Parathyroid adenoma (tissue), 2 donors: ENCODE measurements at regions not wholly inside any gene's neighbourhood (a gene's known extent, or its start where the extent isn't known, plus 50 kb on each side); places are given as distances from the start of the nearest gene placed in this dataset.

ENCODE experiments used
- H2AFZ ChIP-seq: fragments of 300-600 bp; sonication (generic); one replicate; pipeline ENCODE4 v1.7.0; 2017; ENCODE audit warnings: antibody characterized with exemption, mild to moderate bottlenecking
- H3K27ac ChIP-seq: fragments of 300-600 bp; sonication (generic); one replicate; pipeline ENCODE4 v1.7.0; 2017
- H3K27me3 ChIP-seq: fragments of 300-600 bp; sonication (generic); one replicate; pipeline ENCODE4 v1.7.0; 2017; ENCODE audit warnings: low read length; ENCODE audit not compliant: control insufficient read depth, insufficient read depth
- H3K36me3 ChIP-seq: fragments of 300-600 bp; sonication (generic); one replicate; pipeline ENCODE4 v1.7.0; 2017; ENCODE audit warnings: low read length; ENCODE audit not compliant: control insufficient read depth, insufficient read depth
- H3K4me1 ChIP-seq: fragments of 300-600 bp; sonication (generic); one replicate; pipeline ENCODE4 v1.7.0; 2017; ENCODE audit warnings: control low read depth
- H3K4me2 ChIP-seq: fragments of 300-600 bp; sonication (generic); one replicate; pipeline ENCODE4 v1.7.0; 2017; ENCODE audit warnings: low read length
- H3K4me3 ChIP-seq: fragments of 300-600 bp; sonication (generic); one replicate; pipeline ENCODE4 v1.7.0; 2017; ENCODE audit warnings: low read depth, low read length
- H3K79me2 ChIP-seq: fragments of 300-600 bp; sonication (generic); one replicate; pipeline ENCODE4 v1.7.0; 2017; ENCODE audit warnings: control low read depth
- H3K9ac ChIP-seq: fragments of 300-600 bp; sonication (generic); one replicate; pipeline ENCODE4 v1.7.0; 2017; ENCODE audit warnings: mild to moderate bottlenecking
- H3K9me3 ChIP-seq: fragments of 300-600 bp; sonication (generic); one replicate; pipeline ENCODE4 v1.7.0; 2017; ENCODE audit warnings: low read length; ENCODE audit not compliant: control insufficient read depth
- TF ChIP-seq, protein P1 (sequence below): fragments of 300-600 bp; sonication (generic); IDR thresholded peaks from one replicate; pipeline ENCODE4 v1.7.0; 2017; ENCODE audit warnings: antibody characterized with exemption, mild to moderate bottlenecking
- donor health status: primary hyperparathyroidism.

DNA sequence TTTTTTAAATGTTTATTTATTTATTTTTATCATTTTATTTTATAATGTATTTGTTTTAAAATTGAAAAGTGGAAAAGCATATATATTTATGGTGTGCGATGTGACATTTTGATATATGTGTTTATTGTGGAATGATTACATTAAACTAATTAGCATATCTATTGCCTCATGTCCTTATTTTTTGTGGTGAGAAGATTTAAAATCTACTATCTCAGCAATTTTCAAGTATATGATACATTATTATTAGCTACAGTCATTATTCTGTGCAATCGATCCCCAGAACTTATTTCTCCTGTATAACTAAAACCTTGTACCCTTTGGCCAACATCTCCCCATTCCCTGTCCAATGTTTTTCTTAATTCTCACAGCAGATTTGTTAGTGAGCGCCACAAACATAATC is 115.6 kb upstream of the SHH start:
- H3K4me3 ChIP-seq = no peak overlapping the region
- no peak overlapping the region for H3K9ac ChIP-seq
- no peaks in the 10 kb centered on the region for H3K79me2 ChIP-seq
- H2AFZ ChIP-seq = no peak overlapping the region
- no peak overlapping the region for H3K27ac ChIP-seq
- H3K27me3 ChIP-seq = no peaks in the 10 kb centered on the region
- no peaks in the 10 kb centered on the region for H3K4me1 ChIP-seq
- no peak overlapping the region for H3K4me2 ChIP-seq
- TF ChIP-seq, protein P1, sequence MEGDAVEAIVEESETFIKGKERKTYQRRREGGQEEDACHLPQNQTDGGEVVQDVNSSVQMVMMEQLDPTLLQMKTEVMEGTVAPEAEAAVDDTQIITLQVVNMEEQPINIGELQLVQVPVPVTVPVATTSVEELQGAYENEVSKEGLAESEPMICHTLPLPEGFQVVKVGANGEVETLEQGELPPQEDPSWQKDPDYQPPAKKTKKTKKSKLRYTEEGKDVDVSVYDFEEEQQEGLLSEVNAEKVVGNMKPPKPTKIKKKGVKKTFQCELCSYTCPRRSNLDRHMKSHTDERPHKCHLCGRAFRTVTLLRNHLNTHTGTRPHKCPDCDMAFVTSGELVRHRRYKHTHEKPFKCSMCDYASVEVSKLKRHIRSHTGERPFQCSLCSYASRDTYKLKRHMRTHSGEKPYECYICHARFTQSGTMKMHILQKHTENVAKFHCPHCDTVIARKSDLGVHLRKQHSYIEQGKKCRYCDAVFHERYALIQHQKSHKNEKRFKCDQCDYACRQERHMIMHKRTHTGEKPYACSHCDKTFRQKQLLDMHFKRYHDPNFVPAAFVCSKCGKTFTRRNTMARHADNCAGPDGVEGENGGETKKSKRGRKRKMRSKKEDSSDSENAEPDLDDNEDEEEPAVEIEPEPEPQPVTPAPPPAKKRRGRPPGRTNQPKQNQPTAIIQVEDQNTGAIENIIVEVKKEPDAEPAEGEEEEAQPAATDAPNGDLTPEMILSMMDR = no peak
- no peaks in the 10 kb centered on the region for H3K9me3 ChIP-seq
- no peaks in the 10 kb centered on the region for H3K36me3 ChIP-seq

DNA sequence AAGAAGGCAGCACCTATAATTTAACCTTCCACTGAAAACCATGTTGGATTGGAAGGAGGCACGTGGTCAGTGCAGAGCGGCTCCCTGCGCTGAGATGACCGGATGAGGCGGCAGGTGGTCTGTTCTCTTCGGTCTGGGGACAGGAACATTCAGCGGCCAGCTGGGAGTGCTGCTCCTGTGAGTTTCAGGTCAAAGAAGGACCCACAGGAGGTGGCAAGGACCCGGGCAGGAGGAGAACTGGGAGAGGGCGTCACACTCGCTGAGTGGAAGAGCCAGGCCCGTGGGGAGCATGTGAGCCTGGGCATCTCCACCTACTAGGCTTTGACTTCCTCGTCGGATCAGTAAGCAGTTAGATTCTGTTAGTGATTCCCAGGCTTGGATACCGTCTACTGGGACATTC is 113.4 kb upstream of the SHH start:
- Histone ChIP-seq H3K27ac (no peak overlapping the region), H3K36me3 (no peaks in the 10 kb centered on the region), H3K27me3 (no peaks in the 10 kb centered on the region), H3K4me1 (no peaks in the 10 kb centered on the region), H3K79me2 (no peaks in the 10 kb centered on the region), H3K9ac (no peak overlapping the region), H2AFZ (no peak overlapping the region), H3K9me3 (no peaks in the 10 kb centered on the region), H3K4me3 (no peak overlapping the region), H3K4me2 (no peak overlapping the region)
- TF ChIP-seq, protein P1 = no peak

DNA sequence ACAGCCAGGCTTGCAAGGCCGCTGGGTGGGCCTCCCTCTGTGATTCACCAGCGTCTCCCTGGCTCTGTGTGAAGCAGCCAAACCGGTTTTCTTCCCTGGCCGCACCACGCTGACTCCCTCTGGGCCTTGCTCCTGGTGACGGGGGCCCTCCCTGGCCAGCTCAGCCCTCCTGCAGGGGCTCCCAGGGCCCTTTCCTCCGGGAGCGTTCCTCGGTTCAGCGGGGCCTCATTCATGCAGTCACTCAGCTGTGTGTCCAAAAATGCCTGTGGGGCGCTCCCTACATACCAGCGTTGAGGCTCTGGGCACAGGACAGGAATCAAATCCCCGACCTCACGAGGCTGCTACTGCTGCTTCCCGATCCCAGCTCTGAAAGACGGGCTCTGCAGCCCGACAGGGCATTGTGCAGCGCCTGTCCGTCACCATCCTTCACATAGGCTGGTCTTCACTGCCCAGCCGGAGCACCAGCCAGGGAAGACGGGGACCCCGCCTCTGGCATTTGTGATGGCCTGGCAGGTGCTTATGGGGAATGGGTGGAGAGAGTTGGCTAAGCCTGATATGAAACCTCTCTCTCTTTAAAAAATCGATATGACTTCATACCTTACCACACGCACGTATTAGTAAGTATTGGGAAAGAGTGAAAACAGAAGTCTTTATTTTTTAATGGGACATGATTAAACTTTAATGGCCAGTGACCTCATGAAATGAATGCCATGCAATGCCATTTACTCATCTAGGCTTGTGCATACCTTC is 110.0 kb upstream of the SHH start:
- Histone ChIP-seq H3K4me2 (no peak overlapping the region), H3K27ac (no peak overlapping the region), H2AFZ (no peak overlapping the region), H3K4me1 (no peaks in the 10 kb centered on the region), H3K9ac (no peak overlapping the region), H3K9me3 (no peaks in the 10 kb centered on the region), H3K79me2 (no peaks in the 10 kb centered on the region), H3K36me3 (no peaks in the 10 kb centered on the region), H3K27me3 (no peaks in the 10 kb centered on the region), H3K4me3 (no peak overlapping the region)
- TF ChIP-seq, protein P1 = no peak

DNA sequence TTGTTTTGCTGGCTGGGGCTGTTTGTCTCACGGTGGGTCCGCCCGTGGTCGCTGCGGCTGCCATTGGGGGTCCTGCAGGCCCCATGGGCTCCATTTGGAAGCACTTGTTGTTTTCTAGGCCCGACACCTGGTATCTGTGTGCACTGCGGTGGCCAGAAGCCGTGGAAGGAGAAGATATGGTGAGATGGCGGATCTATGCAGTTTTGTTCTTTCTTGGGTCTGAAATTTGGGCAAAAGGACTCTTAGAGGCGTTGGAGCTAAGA is 109.5 kb upstream of the SHH start:
- Histone ChIP-seq H3K9me3 (no peaks in the 10 kb centered on the region), H3K9ac (no peak overlapping the region), H3K27me3 (no peaks in the 10 kb centered on the region), H3K4me1 (no peaks in the 10 kb centered on the region), H2AFZ (no peak overlapping the region), H3K79me2 (no peaks in the 10 kb centered on the region), H3K4me3 (no peak overlapping the region), H3K27ac (no peak overlapping the region), H3K36me3 (no peaks in the 10 kb centered on the region), H3K4me2 (no peak overlapping the region)
- TF ChIP-seq, protein P1 = no peak

DNA sequence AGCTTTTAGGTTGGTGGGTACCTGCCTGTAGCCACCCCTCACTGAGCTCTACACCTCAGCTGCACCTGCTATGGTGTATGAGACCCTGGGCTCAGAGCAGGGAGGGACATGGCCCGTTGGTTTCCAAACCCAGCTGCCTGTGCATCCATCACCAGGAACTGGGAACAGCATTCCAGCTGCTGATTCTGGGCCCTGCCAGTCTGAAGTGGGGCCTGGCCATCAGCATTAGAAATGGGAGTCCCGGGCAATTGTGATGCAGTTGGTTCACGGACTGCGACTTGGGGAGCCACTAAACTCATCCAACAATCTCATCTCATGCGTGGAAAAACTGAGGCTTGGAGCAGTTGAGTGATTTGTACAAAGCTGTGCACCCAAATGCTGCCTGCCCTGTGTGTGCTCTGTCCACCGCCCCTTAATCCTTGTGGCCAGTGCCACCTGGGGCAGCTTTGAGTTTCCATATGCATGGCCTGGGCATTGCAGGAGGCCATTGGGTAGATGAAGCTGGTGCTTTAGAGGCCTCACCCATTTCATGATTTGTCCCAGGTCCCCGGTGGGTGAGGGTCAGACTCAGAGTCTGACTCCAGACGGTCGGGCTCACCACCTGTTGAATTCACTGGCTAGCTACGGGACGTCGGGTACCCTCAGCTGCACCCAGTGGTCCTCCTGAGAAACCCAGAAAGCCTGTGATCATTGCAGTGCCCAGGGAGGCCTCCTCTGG is 109.0 kb upstream of the SHH start:
- Histone ChIP-seq H3K79me2 (no peaks in the 10 kb centered on the region), H3K4me3 (no peak overlapping the region), H3K4me2 (no peak overlapping the region), H3K4me1 (no peaks in the 10 kb centered on the region), H3K9ac (no peak overlapping the region), H3K36me3 (no peaks in the 10 kb centered on the region), H3K27ac (no peak overlapping the region), H3K27me3 (no peaks in the 10 kb centered on the region), H2AFZ (no peak overlapping the region), H3K9me3 (no peaks in the 10 kb centered on the region)
- TF ChIP-seq, protein P1 = no peak
